ENCODE measurements at regions not wholly inside any gene's neighbourhood (a gene's known extent, or its start where the extent isn't known, plus 50 kb on each side); places are given as distances from the start of the nearest gene placed in this dataset.

GRCh38 chr10:107969936-107970335 lies 805.4 kb upstream of the SORCS1 start (continued):
- TF ChIP-seq, protein P1, sequence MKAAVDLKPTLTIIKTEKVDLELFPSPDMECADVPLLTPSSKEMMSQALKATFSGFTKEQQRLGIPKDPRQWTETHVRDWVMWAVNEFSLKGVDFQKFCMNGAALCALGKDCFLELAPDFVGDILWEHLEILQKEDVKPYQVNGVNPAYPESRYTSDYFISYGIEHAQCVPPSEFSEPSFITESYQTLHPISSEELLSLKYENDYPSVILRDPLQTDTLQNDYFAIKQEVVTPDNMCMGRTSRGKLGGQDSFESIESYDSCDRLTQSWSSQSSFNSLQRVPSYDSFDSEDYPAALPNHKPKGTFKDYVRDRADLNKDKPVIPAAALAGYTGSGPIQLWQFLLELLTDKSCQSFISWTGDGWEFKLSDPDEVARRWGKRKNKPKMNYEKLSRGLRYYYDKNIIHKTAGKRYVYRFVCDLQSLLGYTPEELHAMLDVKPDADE (IDR thresholded peaks at IDR 0.05) = no peak
- TF ChIP-seq ZNF462 (CRISPR knock-in tag; IDR thresholded peaks at IDR 0.05) = no peak
- no peak for TF ChIP-seq EZH2 (IDR thresholded peaks at IDR 0.05; ENCODE audit: low read depth, unreplicated experiment)
- TF ChIP-seq ZNF331 (CRISPR knock-in tag; IDR thresholded peaks at IDR 0.05; ENCODE audit: low read depth) = no peak
- no peak for TF ChIP-seq POLR2AphosphoS5 (IDR thresholded peaks at IDR 0.05; ENCODE audit: low read depth)
- no peak for TF ChIP-seq EZH2phosphoT487 (IDR thresholded peaks at IDR 0.05; ENCODE audit: unreplicated experiment)

GRCh38 chr10:107966826-107967225 lies 802.3 kb upstream of the SORCS1 start:
- no peaks in the 10 kb centered on the region for H3K4me1 Mint-ChIP-seq
- Histone ChIP-seq H3K79me2 (replicated peaks; ENCODE audit: insufficient read depth) (no peaks in the 10 kb centered on the region), H3K4me3 (no peak overlapping the region), H3K27me3 (ENCODE audit: insufficient read depth) (no peaks in the 10 kb centered on the region), H3K27ac (ENCODE audit: low read depth) (no peak overlapping the region), H3K4me1 (ENCODE audit: insufficient read depth) (no peaks in the 10 kb centered on the region), H2AFZ (no peak overlapping the region), H3K4me2 (no peak overlapping the region), H3K9me2 (ENCODE audit: insufficient read depth) (no peaks in the 10 kb centered on the region), H4K20me1 (replicated peaks; ENCODE audit: insufficient read depth) (no peaks in the 10 kb centered on the region), H3F3A (replicated peaks; ENCODE audit: low read depth) (no peaks in the 10 kb centered on the region), H3K36me3 (ENCODE audit: insufficient read depth) (no peaks in the 10 kb centered on the region)
- H3K27ac Mint-ChIP-seq = no peak overlapping the region; the same call in 1 of the 2 replicates
- ATAC-seq = no peak
- H3K9me3 Mint-ChIP-seq = no peaks in the 10 kb centered on the region
- no peak for DNase-seq (ENCODE audit: low spot score)
- no peak overlapping the region for H3K4me3 Mint-ChIP-seq
- H3K36me3 Mint-ChIP-seq (ENCODE audit: low read depth) = no peaks in the 10 kb centered on the region
- no peaks in the 10 kb centered on the region for H3K27me3 Mint-ChIP-seq (ENCODE audit: insufficient read depth, low read depth, poor library complexity)
- TF ChIP-seq, protein P1 (IDR thresholded peaks at IDR 0.05) = no peak
- TF ChIP-seq ZNF462 (CRISPR knock-in tag; IDR thresholded peaks at IDR 0.05) (no peak), CREB1 (CRISPR knock-in tag; IDR thresholded peaks at IDR 0.05; ENCODE audit: low read depth) (no peak), EZH2 (IDR thresholded peaks at IDR 0.05; ENCODE audit: low read depth, unreplicated experiment) (no peak), POLR2AphosphoS5 (IDR thresholded peaks at IDR 0.05; ENCODE audit: low read depth) (no peak)

Data from GM23338 (cell line).